Activated T-cell treated with anti-CD3 and anti-CD28 coated beads for 48 hours (primary cell): ENCODE measurements at regions not wholly inside any gene's neighbourhood (a gene's known extent, or its start where the extent isn't known, plus 50 kb on each side); places are given as distances from the start of the nearest gene placed in this dataset.
"Not testable (repeated sequence)": the region's sequence is repeated elsewhere in the genome, so short reads cannot be mapped to it uniquely, and the experiment has no call there.

ENCODE experiments used
- DNase-seq: peaks from one replicate; pipeline ENCODE4 v3.0.0-alpha.2; 2020; ENCODE audit warnings: low read depth

DNA sequence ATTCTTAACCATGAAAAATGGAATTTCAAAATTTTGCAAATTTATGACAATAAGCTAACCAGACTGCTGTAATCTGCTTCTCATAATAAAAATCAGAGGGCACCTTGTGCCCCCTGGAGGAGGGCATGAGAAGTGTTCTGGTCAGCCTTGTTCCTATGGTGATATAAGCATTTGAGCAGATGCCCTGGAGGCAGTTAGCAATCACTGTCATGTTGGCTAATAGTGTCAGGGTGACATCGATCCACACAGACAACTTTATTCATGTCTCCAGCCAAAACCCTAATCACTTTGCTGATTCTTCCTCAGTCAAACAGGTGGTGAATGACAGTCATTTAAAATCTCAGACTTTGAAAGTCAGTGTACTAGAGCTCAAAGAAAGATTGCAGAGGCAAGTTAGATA, 943.0 kb downstream of the GALC start:
- no peak for DNase-seq

DNA sequence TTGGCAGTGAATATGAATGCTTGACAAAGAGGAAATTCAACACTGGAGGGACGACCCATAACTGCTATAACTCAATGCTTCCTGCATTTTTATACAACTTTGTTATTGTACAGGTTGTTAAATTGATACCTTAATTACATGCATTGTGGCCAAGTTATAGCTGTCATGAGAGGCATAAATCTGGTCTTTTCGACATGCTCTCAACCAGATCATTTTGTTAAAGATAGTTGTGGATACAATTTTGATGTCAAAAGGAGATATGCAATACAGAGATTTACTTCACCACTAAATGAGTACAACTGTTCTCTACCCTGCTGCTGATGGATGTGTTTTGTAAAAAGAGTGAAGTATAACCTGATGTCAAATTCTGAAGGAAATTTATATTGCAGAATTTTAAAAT, 946.0 kb downstream of the GALC start:
- no peak for DNase-seq

- no peak for DNase-seq
Observed at GRCh38 chr14:87045956-87046355, 947.0 kb downstream of the GALC start.

GRCh38 chr14:87045246-87045645, 947.7 kb downstream of the GALC start:
- DNase-seq, result no peak

DNA sequence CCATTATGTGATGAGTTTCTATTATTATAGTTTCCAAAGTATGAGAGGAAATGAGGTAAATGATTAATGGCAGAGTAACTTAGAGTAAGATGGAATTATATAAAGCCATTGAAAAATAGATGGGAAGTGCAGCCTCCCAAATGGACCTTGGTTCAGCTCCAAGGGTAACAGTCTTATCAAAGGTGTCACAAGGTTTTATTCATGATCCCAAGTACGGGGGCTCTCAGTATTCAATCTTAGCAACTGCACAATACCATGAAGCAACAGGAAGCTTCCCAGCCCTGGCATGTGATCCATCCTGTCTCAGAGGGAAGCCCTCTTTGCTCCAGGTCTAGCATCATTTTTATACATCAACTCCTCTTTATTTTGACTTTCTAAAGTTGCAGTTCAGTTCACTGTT, 948.2 kb downstream of the GALC start:
- DNase-seq, result no peak

GRCh38 chr14:87043667-87044200, 949.2 kb downstream of the GALC start:
- no peak for DNase-seq

- DNase-seq, result no peak
Observed at GRCh38 chr14:87042354-87042753, 950.6 kb downstream of the GALC start.

- no peak for DNase-seq
Observed at GRCh38 chr14:87041290-87042020, 951.5 kb downstream of the GALC start.

DNA sequence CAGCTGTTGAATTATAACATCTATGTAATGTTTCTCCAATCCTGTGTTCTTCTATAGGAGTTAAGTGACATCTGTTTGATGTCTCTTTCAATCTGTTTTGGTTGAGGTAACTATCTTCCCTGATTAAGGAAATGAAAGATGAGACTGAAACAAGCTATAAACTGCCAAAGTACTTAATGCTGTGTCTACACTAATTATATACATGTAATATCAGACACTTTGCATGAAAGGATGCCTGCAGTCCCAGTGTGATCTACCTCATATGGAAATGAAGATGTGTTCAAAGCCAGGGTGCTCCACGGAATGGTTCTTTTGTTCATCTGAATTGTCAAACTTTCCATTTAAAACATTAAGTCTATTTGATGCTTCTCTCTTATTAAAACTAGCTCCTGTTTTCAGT, 958.3 kb downstream of the GALC start:
- no peak for DNase-seq

DNA sequence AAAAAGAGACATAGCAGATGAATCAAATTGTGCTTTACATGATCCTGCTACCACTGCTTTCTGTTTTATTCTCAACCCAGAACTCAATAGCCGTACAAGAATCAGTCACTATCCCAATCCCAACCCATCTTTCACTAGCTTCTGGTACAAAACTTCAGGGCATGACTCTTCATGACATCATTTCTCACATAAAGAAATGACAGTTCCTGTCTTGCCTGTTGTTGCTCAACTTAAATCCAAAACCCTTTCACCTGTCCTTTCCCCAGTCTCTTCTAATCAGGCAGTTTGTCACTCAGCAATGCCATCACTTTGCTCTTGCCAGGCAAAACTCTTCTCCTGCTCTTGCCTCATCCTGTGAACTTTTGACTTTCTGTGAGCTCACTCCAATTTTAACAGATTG, 962.8 kb downstream of the GALC start:
- no peak for DNase-seq

- DNase-seq, result not testable (repeated sequence)
Observed at GRCh38 chr14:87020106-87020505, 972.9 kb downstream of the GALC start.

GRCh38 chr14:87018294-87018693, 974.7 kb downstream of the GALC start:
- no peak for DNase-seq

GRCh38 chr14:87017335-87017734, 975.6 kb downstream of the GALC start:
- DNase-seq, result no peak

DNA sequence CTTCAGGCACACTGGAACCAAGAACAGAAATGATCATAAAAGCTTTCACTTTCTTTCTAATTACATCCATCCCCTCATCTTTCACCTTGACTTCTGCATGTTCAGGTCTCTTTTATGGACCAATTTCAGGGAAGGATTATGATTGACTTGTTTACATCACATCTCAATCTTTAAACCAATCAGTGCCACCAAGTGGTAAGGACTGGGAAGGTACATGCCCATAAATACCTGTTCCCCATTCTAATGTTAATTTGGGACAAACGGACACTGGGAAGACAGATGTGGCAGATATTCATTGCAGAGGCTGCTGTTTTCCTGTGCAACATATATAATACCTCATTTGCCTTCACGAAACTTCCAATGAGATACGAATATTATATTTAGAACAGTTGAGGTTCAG, 978.1 kb downstream of the GALC start:
- DNase-seq, result no peak

GRCh38 chr14:87013583-87013982, 979.4 kb downstream of the GALC start:
- no peak for DNase-seq

GRCh38 chr14:87008965-87009364, 984.0 kb downstream of the GALC start:
- DNase-seq, result no peak

GRCh38 chr14:87005280-87005679, 987.7 kb downstream of the GALC start:
- DNase-seq, result no peak

GRCh38 chr14:87002776-87003175, 990.2 kb downstream of the GALC start:
- DNase-seq, result no peak

- no peak for DNase-seq
Observed at GRCh38 chr14:87001333-87001732, 991.6 kb downstream of the GALC start.

DNA sequence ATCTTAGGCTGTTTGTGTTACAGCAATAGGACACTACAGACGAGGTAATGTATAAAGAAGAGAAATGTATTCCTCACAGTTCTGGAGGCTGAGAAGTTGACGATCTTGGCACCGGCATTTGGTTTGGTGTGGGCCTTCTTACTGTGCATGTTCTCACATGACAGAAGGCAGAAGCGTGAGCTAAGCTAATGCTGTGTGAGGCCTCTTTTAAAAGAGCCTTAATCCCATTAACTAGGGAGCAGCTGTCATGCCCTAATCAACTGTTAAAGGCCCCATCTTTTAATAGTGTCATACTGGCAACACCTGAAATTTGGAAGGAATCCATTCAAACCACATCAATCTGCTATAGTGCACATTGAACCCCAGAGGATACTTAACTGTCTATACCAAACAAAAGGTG, 992.9 kb downstream of the GALC start:
- DNase-seq, result no peak

GRCh38 chr14:86999036-86999435, 993.9 kb downstream of the GALC start:
- DNase-seq, result no peak

DNA sequence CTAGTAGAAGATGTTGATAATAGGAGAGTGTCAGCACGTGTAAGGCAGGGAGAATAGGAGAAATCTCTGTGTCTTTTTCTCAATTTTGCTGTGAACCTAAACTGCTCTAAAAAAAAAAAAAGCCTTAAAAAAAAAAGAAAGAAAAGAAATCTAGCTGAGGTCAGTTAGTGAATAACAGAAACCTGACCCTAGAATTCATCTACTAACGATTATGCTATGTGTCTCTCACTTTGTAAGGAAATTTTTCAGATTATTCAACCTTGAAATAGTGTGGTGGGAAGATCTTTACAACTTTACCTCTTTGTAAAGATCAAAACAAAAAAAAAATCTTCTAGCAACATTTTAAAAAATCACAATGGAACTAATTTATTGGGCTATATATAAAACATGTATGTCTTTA, 995.7 kb downstream of the GALC start:
- DNase-seq, result no peak

- DNase-seq, result no peak
Observed at GRCh38 chr14:86990396-86990795, 1002.6 kb downstream of the GALC start.

DNA sequence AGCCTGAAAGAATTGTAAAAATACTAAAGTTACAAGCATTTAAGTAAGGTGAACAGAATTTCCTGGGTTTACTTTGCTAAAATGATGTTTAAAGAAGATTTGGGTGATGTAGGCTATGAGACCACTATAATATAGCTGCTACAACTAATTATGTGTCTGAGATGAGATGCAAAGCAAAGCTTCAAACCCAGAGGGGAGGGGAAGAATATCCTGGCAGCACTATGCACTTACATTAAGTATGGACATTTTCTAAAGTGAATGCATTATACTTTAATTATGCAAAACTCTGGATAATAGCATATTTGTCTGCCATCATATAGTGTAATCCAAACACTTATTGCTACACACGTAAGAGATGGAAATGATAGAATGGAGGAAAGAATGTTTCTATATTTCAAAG, 1003.7 kb downstream of the GALC start:
- no peak for DNase-seq
